GM20000 (cell line): ENCODE measurements at regions not wholly inside any gene's neighbourhood (a gene's known extent, or its start where the extent isn't known, plus 50 kb on each side); places are given as distances from the start of the nearest gene placed in this dataset.

Source experiments
- DNase-seq: peaks from one replicate; pipeline ENCODE4 v3.0.0; 2012; ENCODE audit warnings: low spot score
- TF ChIP-seq, protein P1 (sequence below): IDR thresholded peaks from 2 replicates; pipeline ENCODE4 v1.5.1; 2012; ENCODE audit warnings: mild to moderate bottlenecking, control low read depth; ENCODE audit errors: extremely low read depth, missing control alignments

- DNase-seq = no peak
- TF ChIP-seq, protein P1, sequence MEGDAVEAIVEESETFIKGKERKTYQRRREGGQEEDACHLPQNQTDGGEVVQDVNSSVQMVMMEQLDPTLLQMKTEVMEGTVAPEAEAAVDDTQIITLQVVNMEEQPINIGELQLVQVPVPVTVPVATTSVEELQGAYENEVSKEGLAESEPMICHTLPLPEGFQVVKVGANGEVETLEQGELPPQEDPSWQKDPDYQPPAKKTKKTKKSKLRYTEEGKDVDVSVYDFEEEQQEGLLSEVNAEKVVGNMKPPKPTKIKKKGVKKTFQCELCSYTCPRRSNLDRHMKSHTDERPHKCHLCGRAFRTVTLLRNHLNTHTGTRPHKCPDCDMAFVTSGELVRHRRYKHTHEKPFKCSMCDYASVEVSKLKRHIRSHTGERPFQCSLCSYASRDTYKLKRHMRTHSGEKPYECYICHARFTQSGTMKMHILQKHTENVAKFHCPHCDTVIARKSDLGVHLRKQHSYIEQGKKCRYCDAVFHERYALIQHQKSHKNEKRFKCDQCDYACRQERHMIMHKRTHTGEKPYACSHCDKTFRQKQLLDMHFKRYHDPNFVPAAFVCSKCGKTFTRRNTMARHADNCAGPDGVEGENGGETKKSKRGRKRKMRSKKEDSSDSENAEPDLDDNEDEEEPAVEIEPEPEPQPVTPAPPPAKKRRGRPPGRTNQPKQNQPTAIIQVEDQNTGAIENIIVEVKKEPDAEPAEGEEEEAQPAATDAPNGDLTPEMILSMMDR = no peak
These were observed 250.9 kb downstream of the DSEL start for GRCh38 chr18:67265464-67266245.

DNA sequence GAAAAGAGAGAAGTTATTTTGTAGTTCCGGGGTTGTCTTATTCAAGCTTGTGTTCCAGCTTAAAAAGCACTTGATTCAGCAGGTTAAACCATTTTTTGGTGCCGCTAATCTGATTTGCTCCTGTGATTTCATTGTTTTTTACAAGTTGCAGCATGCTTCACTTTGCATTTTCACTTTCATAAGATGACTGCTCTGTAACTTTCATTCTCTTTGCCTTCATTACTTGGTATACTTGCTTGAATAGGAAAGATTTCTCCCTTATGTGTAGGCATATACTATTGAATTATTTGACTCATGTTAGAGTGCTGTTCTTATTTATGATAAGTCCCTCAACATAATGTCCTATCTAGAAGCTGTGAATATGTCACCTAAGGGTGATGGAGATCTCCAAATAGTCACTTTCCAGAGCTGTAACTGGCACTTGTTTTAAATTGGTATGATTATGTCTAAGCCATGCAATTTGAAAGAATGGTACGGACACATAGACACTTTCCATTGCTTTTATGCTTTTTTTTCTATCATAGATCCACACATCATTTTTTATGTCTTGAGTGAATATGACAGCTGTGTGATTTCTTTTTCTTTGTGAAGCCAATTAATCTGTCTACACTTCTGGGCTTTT, 254.5 kb downstream of the DSEL start:
- TF ChIP-seq, protein P1 = no peak
- DNase-seq = no peak

DNA sequence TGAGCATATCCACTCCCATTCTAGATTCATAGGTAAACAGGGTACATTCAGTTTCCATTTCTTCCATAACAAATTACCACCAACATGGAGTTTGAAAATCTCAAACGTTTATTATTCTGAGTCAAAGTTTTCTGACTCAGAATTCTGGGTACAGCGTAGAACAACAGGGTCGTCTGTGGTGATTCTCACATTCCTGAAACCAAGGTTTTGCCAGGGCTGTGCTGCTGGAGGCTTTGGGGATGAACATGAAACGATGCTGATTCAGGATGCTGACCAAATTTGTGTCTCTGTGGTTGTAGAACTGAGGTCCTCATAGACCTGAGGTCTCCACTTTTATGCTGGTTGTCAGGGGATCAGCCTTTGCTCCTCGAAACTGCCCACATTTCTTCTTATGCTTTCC, 255.7 kb downstream of the DSEL start:
- DNase-seq = no peak
- TF ChIP-seq, protein P1 = no peak

DNA sequence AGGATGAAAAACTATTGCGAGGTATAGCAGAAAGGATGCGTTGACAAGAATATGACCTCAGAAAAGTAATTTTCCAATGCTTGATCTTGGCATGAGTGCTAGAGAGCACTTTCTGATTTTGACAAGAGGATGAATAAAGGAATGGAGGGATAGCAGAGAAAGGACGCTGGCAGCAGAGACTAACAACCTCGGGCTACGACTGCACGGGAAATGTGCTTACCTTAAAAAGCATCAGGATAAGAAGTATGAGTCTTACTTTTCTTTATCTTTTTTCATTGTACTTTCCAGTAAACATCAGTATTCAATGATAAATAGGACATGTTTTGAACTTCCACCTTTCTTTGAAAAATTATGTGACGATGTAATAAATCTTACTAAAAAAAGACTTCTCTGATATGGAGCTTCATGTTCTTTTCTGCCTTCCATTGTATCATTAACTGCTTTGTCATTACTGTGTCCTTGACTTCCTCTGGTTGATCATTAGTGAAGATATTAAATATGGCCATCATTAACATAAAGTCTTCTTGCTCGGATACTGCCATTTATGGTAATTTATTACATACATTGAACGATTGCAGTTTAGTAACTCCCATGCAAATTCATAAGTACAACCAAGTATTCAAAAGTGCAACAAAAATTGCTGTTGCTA, 265.6 kb downstream of the DSEL start:
- TF ChIP-seq, protein P1 = no peak
- no peak for DNase-seq

GRCh38 chr18:67243799-67244587, 272.5 kb downstream of the DSEL start:
- TF ChIP-seq, protein P1 = no peak
- no peak for DNase-seq

DNA sequence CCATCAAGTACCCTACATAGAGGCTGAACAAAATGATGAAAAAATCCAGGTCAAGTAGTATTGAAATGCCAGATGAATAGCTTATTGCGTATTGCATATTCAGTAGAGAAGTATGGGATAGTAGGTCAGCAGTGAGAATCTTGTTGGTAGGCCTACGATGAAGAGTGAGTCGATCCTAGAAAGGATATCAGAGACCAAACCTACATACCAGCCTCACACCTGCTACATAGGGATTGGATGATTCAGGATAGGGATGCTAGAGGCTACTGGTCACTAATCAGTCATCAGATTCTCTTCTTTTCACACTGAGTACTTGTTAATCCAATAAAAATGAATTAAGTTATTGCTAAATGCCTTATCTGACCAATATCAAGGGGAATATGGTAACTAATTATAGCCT, 274.5 kb downstream of the DSEL start:
- TF ChIP-seq, protein P1 = no peak
- DNase-seq = no peak

- TF ChIP-seq, protein P1 = no peak
- DNase-seq = no peak
These were observed 275.2 kb downstream of the DSEL start for GRCh38 chr18:67241299-67241698.
